ENCODE measurements at regions not wholly inside any gene's neighbourhood (a gene's known extent, or its start where the extent isn't known, plus 50 kb on each side); places are given as distances from the start of the nearest gene placed in this dataset.
"Not testable (repeated sequence)": the region's sequence is repeated elsewhere in the genome, so short reads cannot be mapped to it uniquely, and the experiment has no call there.

- TF ChIP-seq CTCF (IDR thresholded peaks at IDR 0.05; ENCODE audit: low read depth, low read length) (peak; percentile 77), MAX (IDR thresholded peaks at IDR 0.05; ENCODE audit: low read depth, low read length) (no peak)
- H3K4me3 ChIP-seq (ENCODE audit: low read depth, low read length) = no peak overlapping the region
- peak; percentile 61 for DNase-seq (ENCODE audit: low read depth)
Measured at GRCh38 chr3:137121704-137122314, 164.0 kb downstream of the IL20RB start.

- no peak for TF ChIP-seq CTCF (IDR thresholded peaks at IDR 0.05; ENCODE audit: low read depth, low read length)
- TF ChIP-seq POLR2A (IDR thresholded peaks at IDR 0.05; ENCODE audit: extremely low read depth, insufficient read length) = no peak
- no peak for TF ChIP-seq MYC (IDR thresholded peaks at IDR 0.05; ENCODE audit: low read depth, low read length)
- no peak for TF ChIP-seq MAX (IDR thresholded peaks at IDR 0.05; ENCODE audit: low read depth, low read length)
- DNase-seq (ENCODE audit: low read depth) = no peak
- no peak overlapping the region for H3K4me3 ChIP-seq (ENCODE audit: low read depth, low read length)
Measured at GRCh38 chr3:137131081-137131480, 173.3 kb downstream of the IL20RB start.

GRCh38 chr3:137134431-137134830, 176.6 kb downstream of the IL20RB start:
- H3K4me3 ChIP-seq (ENCODE audit: low read depth, low read length) = no peak overlapping the region
- no peak for DNase-seq (ENCODE audit: low read depth)
- TF ChIP-seq POLR2A (IDR thresholded peaks at IDR 0.05; ENCODE audit: extremely low read depth, insufficient read length) = no peak
- no peak for TF ChIP-seq CTCF (IDR thresholded peaks at IDR 0.05; ENCODE audit: low read depth, low read length)
- TF ChIP-seq MAX (IDR thresholded peaks at IDR 0.05; ENCODE audit: low read depth, low read length) = no peak
- TF ChIP-seq MYC (IDR thresholded peaks at IDR 0.05; ENCODE audit: low read depth, low read length) = no peak

GRCh38 chr3:137148406-137148805, 190.6 kb downstream of the IL20RB start:
- no peak overlapping the region for H3K4me3 ChIP-seq (ENCODE audit: low read depth, low read length)
- TF ChIP-seq MAX (IDR thresholded peaks at IDR 0.05; ENCODE audit: low read depth, low read length) (no peak), CTCF (IDR thresholded peaks at IDR 0.05; ENCODE audit: low read depth, low read length) (no peak), MYC (IDR thresholded peaks at IDR 0.05; ENCODE audit: low read depth, low read length) (no peak), POLR2A (IDR thresholded peaks at IDR 0.05; ENCODE audit: extremely low read depth, insufficient read length) (no peak)
- DNase-seq (ENCODE audit: low read depth) = no peak

- no peak for DNase-seq (ENCODE audit: low read depth)
- TF ChIP-seq CTCF (IDR thresholded peaks at IDR 0.05; ENCODE audit: low read depth, low read length) (no peak), POLR2A (IDR thresholded peaks at IDR 0.05; ENCODE audit: extremely low read depth, insufficient read length) (no peak), MYC (IDR thresholded peaks at IDR 0.05; ENCODE audit: low read depth, low read length) (no peak)
- H3K4me3 ChIP-seq (ENCODE audit: low read depth, low read length) = no peak overlapping the region
Measured at GRCh38 chr3:137148917-137149316, 191.1 kb downstream of the IL20RB start.

- DNase-seq (ENCODE audit: low read depth) = no peak
Measured at GRCh38 chr3:137150825-137151224, 193.0 kb downstream of the IL20RB start.

GRCh38 chr3:137153046-137153445, 195.3 kb downstream of the IL20RB start:
- H3K4me3 ChIP-seq (ENCODE audit: low read depth, low read length) = not testable (repeated sequence)

More at GRCh38 chr3:137150825-137151224, 193.0 kb downstream of the IL20RB start:
- TF ChIP-seq CTCF (IDR thresholded peaks at IDR 0.05; ENCODE audit: low read depth, low read length) (no peak), MAX (IDR thresholded peaks at IDR 0.05; ENCODE audit: low read depth, low read length) (no peak), POLR2A (IDR thresholded peaks at IDR 0.05; ENCODE audit: extremely low read depth, insufficient read length) (no peak), MYC (IDR thresholded peaks at IDR 0.05; ENCODE audit: low read depth, low read length) (no peak)
- H3K4me3 ChIP-seq (ENCODE audit: low read depth, low read length) = no peak overlapping the region

More at GRCh38 chr3:137153046-137153445, 195.3 kb downstream of the IL20RB start:
- DNase-seq (ENCODE audit: low read depth) = peak; percentile 13
